Bone marrow (tissue), 2 donors: ENCODE measurements at regions not wholly inside any gene's neighbourhood (a gene's known extent, or its start where the extent isn't known, plus 50 kb on each side); places are given as distances from the start of the nearest gene placed in this dataset.
"Not testable (repeated sequence)": the region's sequence is repeated elsewhere in the genome, so short reads cannot be mapped to it uniquely, and the experiment has no call there.

Source experiments
- DNase-seq, 2 donors: peaks; one replicate each; lab custom pipeline; 2025; lab: John Stamatoyannopoulos, UW

GRCh38 chr15:53843869-53844569, 84.6 kb upstream of the WDR72 start:
- no peak for DNase-seq

GRCh38 chr15:53843166-53843565, 83.7 kb upstream of the WDR72 start:
- no peak for DNase-seq

DNA sequence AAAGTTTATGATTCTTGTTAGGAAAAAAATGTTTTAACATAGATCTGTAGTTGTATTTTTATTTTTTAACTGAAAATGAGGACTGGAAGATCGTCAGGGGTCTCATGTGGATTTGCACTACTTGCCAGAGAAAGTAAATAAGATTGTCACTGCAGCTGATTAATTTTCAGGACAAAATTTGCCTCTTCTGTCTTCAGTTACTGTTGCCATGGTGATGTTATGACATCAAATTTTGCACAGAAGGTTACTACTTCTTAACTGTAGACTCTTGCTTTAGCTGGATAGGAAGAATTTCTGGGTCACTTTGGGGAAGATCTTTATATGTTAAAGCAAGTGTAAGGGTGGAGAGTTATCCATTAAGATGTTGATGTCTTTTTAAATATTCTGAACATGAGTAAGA, 82.2 kb upstream of the WDR72 start:
- no peak for DNase-seq

DNA sequence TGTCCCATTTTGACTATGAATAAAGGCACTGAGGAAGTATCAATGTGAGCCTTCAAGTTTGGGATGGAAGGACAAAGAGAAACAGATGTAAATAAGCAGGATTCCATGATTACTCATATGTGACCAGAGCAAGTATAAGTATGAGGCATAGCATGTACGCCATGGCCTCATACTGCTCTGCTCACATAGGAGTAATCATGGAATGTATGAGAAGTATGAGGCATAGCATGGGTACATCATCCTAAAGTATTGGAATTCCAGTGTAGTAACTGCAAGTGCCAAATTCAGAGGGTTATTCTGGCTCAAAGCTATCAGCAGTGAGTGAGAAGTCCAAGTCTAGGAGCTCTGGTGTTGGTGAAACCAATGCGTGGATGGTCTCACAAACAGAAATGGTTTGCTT, 81.2 kb upstream of the WDR72 start:
- no peak for DNase-seq

GRCh38 chr15:53837263-53837662, 77.8 kb upstream of the WDR72 start:
- no peak for DNase-seq

- no peak for DNase-seq
Measured at GRCh38 chr15:53836618-53837017, 77.2 kb upstream of the WDR72 start.

GRCh38 chr15:53835309-53835708, 75.8 kb upstream of the WDR72 start:
- DNase-seq: no peak

- no peak for DNase-seq
Measured at GRCh38 chr15:53834214-53834613, 74.8 kb upstream of the WDR72 start.

GRCh38 chr15:53833134-53833624, 73.7 kb upstream of the WDR72 start:
- DNase-seq: no peak

DNA sequence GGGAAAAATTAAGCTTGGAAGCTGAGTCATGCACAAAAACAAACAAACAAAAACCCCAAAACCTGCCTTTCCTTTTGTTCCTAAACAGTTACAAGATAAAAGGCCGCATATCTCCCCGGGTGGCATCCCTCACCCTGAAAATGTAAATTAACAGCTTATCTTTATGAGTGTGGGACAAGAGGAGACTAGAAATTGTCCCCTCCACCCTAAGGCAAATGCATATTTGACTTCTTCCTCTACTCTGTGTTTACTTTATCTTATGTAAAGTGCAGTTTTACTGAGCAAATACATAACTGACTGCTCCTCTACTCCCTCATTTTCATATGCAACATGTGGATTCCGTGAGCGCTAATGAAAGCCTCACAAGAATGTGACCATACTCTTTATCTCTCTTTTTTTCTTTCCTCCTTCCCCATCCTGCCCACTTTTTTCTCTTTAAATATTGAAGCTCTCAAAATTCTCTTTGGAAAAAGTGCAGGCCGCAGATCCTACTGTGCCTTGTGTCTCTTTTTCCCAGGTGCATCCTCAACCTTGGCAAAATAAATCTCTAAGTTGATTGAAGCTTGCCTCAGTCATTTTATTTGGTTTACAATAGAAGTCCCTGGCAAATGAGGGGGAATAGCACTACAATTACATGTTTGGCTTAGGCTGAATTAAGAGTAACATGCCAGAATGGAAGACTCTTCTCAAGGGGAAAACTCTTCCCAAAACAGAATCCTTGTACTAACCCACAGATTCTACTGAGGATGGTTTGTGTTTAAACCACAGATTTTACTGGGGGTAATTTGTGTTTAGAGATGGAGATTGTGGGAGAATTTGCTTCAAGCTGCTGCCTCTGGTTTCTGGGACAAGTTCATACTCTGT, 72.7 kb upstream of the WDR72 start:
- DNase-seq: no peak

GRCh38 chr15:53830707-53831386, 71.4 kb upstream of the WDR72 start:
- DNase-seq: no peak

- no peak for DNase-seq
Measured at GRCh38 chr15:53829923-53830459, 70.5 kb upstream of the WDR72 start.

DNA sequence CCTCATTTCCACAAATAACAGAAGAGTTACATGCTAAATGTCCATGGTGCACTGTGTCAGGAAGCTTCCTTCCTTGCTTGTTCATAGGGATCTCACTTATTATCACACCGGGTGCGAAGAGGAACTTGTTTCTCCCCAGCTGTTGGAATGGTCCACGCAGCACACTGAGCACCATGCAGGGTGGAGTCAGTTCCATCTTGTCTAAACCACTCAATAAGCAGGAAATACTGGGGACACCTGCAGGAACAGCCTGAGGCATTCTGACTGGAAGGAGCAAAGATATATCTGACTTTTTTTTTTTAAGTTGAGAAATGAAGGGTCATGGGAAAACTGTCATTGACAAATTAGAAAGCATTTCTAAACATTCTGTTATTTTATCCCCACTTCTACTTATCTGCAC, 70.0 kb upstream of the WDR72 start:
- DNase-seq: no peak

GRCh38 chr15:53827355-53827754, 67.9 kb upstream of the WDR72 start:
- DNase-seq: no peak

GRCh38 chr15:53811530-53811929, 52.1 kb upstream of the WDR72 start:
- DNase-seq: no peak

GRCh38 chr15:53810306-53810705, 50.8 kb upstream of the WDR72 start:
- not testable (repeated sequence) for DNase-seq
